ENCODE measurements at regions not wholly inside any gene's neighbourhood (a gene's known extent, or its start where the extent isn't known, plus 50 kb on each side); places are given as distances from the start of the nearest gene placed in this dataset.

DNA sequence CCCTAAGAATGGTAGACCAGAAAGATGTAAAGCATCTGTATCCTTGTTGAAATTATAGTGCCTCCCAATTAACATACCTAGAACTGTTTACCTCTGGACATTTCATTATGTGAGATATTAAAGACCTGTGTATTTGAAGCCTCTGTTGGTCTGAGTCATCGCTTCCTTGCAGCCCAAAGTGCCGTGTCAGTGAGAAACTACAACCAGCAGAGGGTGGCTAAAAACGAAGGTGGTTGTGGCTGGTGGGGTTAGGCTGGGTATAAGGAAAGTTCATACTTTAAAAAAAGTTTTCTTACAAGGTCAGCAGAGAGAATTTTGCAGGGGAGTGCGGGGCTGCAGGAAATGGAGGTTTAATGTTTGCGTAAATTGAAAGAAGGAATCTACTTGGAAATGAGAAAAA is 290.7 kb downstream of the TMEM114 start:
- Histone ChIP-seq H2AFZ (ENCODE audit: control insufficient read depth, low read length) (no peak overlapping the region), H4K20me1 (ENCODE audit: control insufficient read depth, extremely low read depth, insufficient read depth, low read length) (no peaks in the 10 kb centered on the region), H3K9ac (ENCODE audit: control insufficient read depth, extremely low read depth, insufficient read depth, low read length) (no peak overlapping the region), H3K4me1 (ENCODE audit: control insufficient read depth, extremely low read depth, insufficient read depth, low read length) (no peaks in the 10 kb centered on the region), H3K4me3 (ENCODE audit: control insufficient read depth in 2 of 3, extremely low read depth in 1 of 3, insufficient read depth in 2 of 3, low read depth in 1 of 3, low read length in 3 of 3) (no peak overlapping the region), H3K9me1 (ENCODE audit: control insufficient read depth, extremely low read depth, insufficient read depth, low read length) (no peaks in the 10 kb centered on the region), H3K9me3 (ENCODE audit: control insufficient read depth, low read depth, low read length) (peaks cover 7% of the 10 kb centered on the region), H3K27ac (ENCODE audit: control insufficient read depth, insufficient read depth, low read length) (no peak overlapping the region), H3K36me3 (ENCODE audit: control insufficient read depth in 2 of 2, extremely low read depth in 1 of 2, insufficient read depth in 2 of 2, low read length in 2 of 2) (no peaks in the 10 kb centered on the region), H3K4me2 (ENCODE audit: control insufficient read depth, extremely low read depth, insufficient read depth, low read depth, low read length) (no peak overlapping the region), H3K79me2 (ENCODE audit: control insufficient read depth, insufficient read depth, low read length) (no peaks in the 10 kb centered on the region), H3K27me3 (ENCODE audit: control insufficient read depth, extremely low read depth, insufficient read depth, low read length) (no peaks in the 10 kb centered on the region)
- no peak for TF ChIP-seq EZH2 (IDR thresholded peaks at IDR 0.05; ENCODE audit: low read length)
- TF ChIP-seq CTCF (optimal IDR thresholded peaks at IDR 0.05 in 1 of 3, IDR thresholded peaks at IDR 0.05 in 1 of 3, conservative IDR thresholded peaks at IDR 0.05 in 1 of 3; ENCODE audit: extremely low read depth in 1 of 3, insufficient read depth in 2 of 3, low read length in 3 of 3) = no peak
- FAIRE-seq (no peak), DNase-seq (ENCODE audit: low read depth, low spot score) (no peak)
- dilution Hi-C loops (cut with MboI; ENCODE audit: extremely low pct_ligation_motif_present, low sequenced_read_pairs) = no loop called here

GRCh38 chr16:8295513-8296237 is 294.6 kb downstream of the TMEM114 start:
- TF ChIP-seq EZH2 (IDR thresholded peaks at IDR 0.05; ENCODE audit: low read length) (no peak), CTCF (optimal IDR thresholded peaks at IDR 0.05 in 1 of 3, IDR thresholded peaks at IDR 0.05 in 1 of 3, conservative IDR thresholded peaks at IDR 0.05 in 1 of 3; ENCODE audit: extremely low read depth in 1 of 3, insufficient read depth in 2 of 3, low read length in 3 of 3) (no peak)
- H3K9me1 ChIP-seq (ENCODE audit: control insufficient read depth, extremely low read depth, insufficient read depth, low read length) = no peaks in the 10 kb centered on the region
- H3K27ac ChIP-seq (ENCODE audit: control insufficient read depth, insufficient read depth, low read length) = no peak overlapping the region
- H4K20me1 ChIP-seq (ENCODE audit: control insufficient read depth, extremely low read depth, insufficient read depth, low read length) = no peaks in the 10 kb centered on the region
- no peak overlapping the region for H3K9ac ChIP-seq (ENCODE audit: control insufficient read depth, extremely low read depth, insufficient read depth, low read length)
- FAIRE-seq (no peak), DNase-seq (ENCODE audit: low read depth, low spot score) (no peak)
- H3K4me3 ChIP-seq (ENCODE audit: control insufficient read depth in 2 of 3, extremely low read depth in 1 of 3, insufficient read depth in 2 of 3, low read depth in 1 of 3, low read length in 3 of 3) = no peak overlapping the region
- H3K9me3 ChIP-seq (ENCODE audit: control insufficient read depth, low read depth, low read length) = peaks cover 4% of the 10 kb centered on the region
- H2AFZ ChIP-seq (ENCODE audit: control insufficient read depth, low read length) = no peak overlapping the region
- no peaks in the 10 kb centered on the region for H3K79me2 ChIP-seq (ENCODE audit: control insufficient read depth, insufficient read depth, low read length)
- H3K27me3 ChIP-seq (ENCODE audit: control insufficient read depth, extremely low read depth, insufficient read depth, low read length) = no peaks in the 10 kb centered on the region
- H3K36me3 ChIP-seq (ENCODE audit: control insufficient read depth in 2 of 2, extremely low read depth in 1 of 2, insufficient read depth in 2 of 2, low read length in 2 of 2) = no peaks in the 10 kb centered on the region
- no peak overlapping the region for H3K4me2 ChIP-seq (ENCODE audit: control insufficient read depth, extremely low read depth, insufficient read depth, low read depth, low read length)
- dilution Hi-C loops (cut with MboI; ENCODE audit: extremely low pct_ligation_motif_present, low sequenced_read_pairs) = no loop called here
- no peaks in the 10 kb centered on the region for H3K4me1 ChIP-seq (ENCODE audit: control insufficient read depth, extremely low read depth, insufficient read depth, low read length)
